B cell (primary cell): ENCODE measurements at regions not wholly inside any gene's neighbourhood (a gene's known extent, or its start where the extent isn't known, plus 50 kb on each side); places are given as distances from the start of the nearest gene placed in this dataset.

ENCODE experiments used
- ATAC-seq: fragments of 200-7000 bp; cut with Tn5 transposase; one replicate; pipeline ENCODE4 v1.10.0; 2021; ENCODE audit warnings: low read depth, mild to moderate bottlenecking, moderate number of reproducible peaks, moderate library complexity
- CTCF ChIA-PET: fragments of 350-600 bp; sonication (Branson Sonifier 250); formaldehyde crosslinking; loops from one replicate; lab custom pipeline; 2021; ENCODE audit warnings: antibody characterized with exemption, inconsistent platforms; lab: Charles Lee
- POLR2A ChIA-PET: fragments of 350-600 bp; sonication (Branson Sonifier 250); formaldehyde crosslinking; loops from one replicate; lab custom pipeline; 2021; ENCODE audit warnings: antibody characterized with exemption; lab: Charles Lee
- DNase-seq: peaks from one replicate; pipeline ENCODE4 v3.0.0; 2013
- H2AFZ ChIP-seq: 2 replicates; pipeline ENCODE4 v1.6.1; 2012; ENCODE audit warnings: mild to moderate bottlenecking, low read depth, low read length; ENCODE audit not compliant: insufficient read depth, poor library complexity, severe bottlenecking
- H3K27ac ChIP-seq, 2 donors: 1 replicate in 1 of 2; 2 replicates in 1 of 2; pipeline ENCODE4 v1.5.1; 2012 to 2013; ENCODE audit warnings: low read length in 2 of 2, mild to moderate bottlenecking in 2 of 2, moderate library complexity in 1 of 2
- H3K27me3 ChIP-seq, 4 experiments: fragments of 200-600 bp in 1 of 4; sonication (generic) in 1 of 4; replicated peaks in 1 of 4; 1 replicate in 2 of 4; 2 replicates in 2 of 4; pipeline versions ENCODE4 v1.6.1 to v1.7.0; 2013 to 2016; ENCODE audit warnings: low read length in 3 of 4, mild to moderate bottlenecking in 2 of 4, mixed read lengths in 1 of 4, moderate library complexity in 1 of 4; ENCODE audit not compliant: insufficient read depth in 4 of 4, control insufficient read depth in 3 of 4; ENCODE audit errors: control extremely low read depth in 1 of 4
- H3K36me3 ChIP-seq, 2 experiments: replicated peaks in 1 of 2; 1 replicate in 1 of 2; 2 replicates in 1 of 2; pipeline versions ENCODE4 v1.6.1 to v1.7.1; 2013; ENCODE audit warnings: low read length in 1 of 2; ENCODE audit not compliant: insufficient read depth in 2 of 2, control insufficient read depth in 1 of 2; ENCODE audit errors: control extremely low read depth in 1 of 2, extremely low read depth in 1 of 2
- H3K4me1 ChIP-seq, 2 donors: fragments of 200-600 bp in 1 of 2; sonication (generic) in 1 of 2; 1 replicate in 1 of 2; 2 replicates in 1 of 2; pipeline versions ENCODE4 v1.5.1 to v1.6.1; 2013 to 2017; ENCODE audit warnings: low read length in 2 of 2; ENCODE audit not compliant: control insufficient read depth in 2 of 2, insufficient read depth in 2 of 2
- H3K4me2 ChIP-seq: replicated peaks from 2 replicates; pipeline ENCODE3; 2012; ENCODE audit warnings: mild to moderate bottlenecking, low read depth, low read length; ENCODE audit not compliant: poor library complexity, severe bottlenecking
- H3K4me3 ChIP-seq, 5 experiments: fragments of 200-600 bp in 1 of 5; sonication (generic) in 1 of 5; 1 replicate in 3 of 5; 2 replicates in 2 of 5; pipeline versions ENCODE4 v1.5.1 to v1.7.0; 2011 to 2016; ENCODE audit warnings: low read length in 4 of 5, mild to moderate bottlenecking in 4 of 5, low read depth in 2 of 5, control low read depth in 1 of 5, moderate library complexity in 1 of 5; ENCODE audit not compliant: insufficient read depth in 1 of 5; ENCODE audit errors: control extremely low read depth in 1 of 5, extremely low read depth in 1 of 5
- H3K79me2 ChIP-seq: fragments of 200-600 bp; sonication (generic); one replicate; pipeline ENCODE4 v1.6.0; 2016; ENCODE audit warnings: low read length; ENCODE audit not compliant: control insufficient read depth, insufficient read depth
- H3K9ac ChIP-seq: fragments of 200-600 bp; sonication (generic); 2 replicates; pipeline ENCODE4 v1.6.1; 2017; ENCODE audit warnings: mild to moderate bottlenecking, low read length, moderate library complexity
- H3K9me3 ChIP-seq, 3 donors: one replicate each; pipeline versions ENCODE4 v1.6.1 to v1.7.1; 2013; ENCODE audit warnings: low read length in 2 of 3; ENCODE audit not compliant: control insufficient read depth in 2 of 3, insufficient read depth in 1 of 3; ENCODE audit errors: control extremely low read depth in 1 of 3
- H4K20me1 ChIP-seq: 2 replicates; pipeline ENCODE4 v1.6.0; 2012; ENCODE audit warnings: mild to moderate bottlenecking, low read length; ENCODE audit not compliant: insufficient read depth, control insufficient read depth, poor library complexity, severe bottlenecking
- H3K27ac Mint-ChIP-seq: one replicate; pipeline ENCODE4 v1.8.0; 2021; ENCODE audit warnings: mixed read lengths
- H3K27me3 Mint-ChIP-seq: one replicate; pipeline ENCODE4 v1.8.0; 2021; ENCODE audit warnings: mixed read lengths
- H3K4me1 Mint-ChIP-seq: one replicate; pipeline ENCODE4 v1.8.0; 2021; ENCODE audit warnings: mixed read lengths
- H3K4me3 Mint-ChIP-seq: one replicate; pipeline ENCODE4 v1.8.0; 2021; ENCODE audit warnings: mixed read lengths
- H3K9me3 Mint-ChIP-seq: one replicate; pipeline ENCODE4 v1.8.0; 2022; ENCODE audit warnings: mixed read lengths; ENCODE audit not compliant: insufficient read depth
- EZH2 ChIP-seq: IDR thresholded peaks from 2 replicates; pipeline ENCODE4 v1.6.1; 2012; ENCODE audit warnings: borderline replicate concordance, low read depth, mild to moderate bottlenecking, moderate library complexity, low read length; ENCODE audit not compliant: insufficient read depth, poor library complexity, severe bottlenecking
- whole genome bisulfite sequencing: methylation state at CpG from one replicate; pipeline ENCODE4 v1.1.5; 2013; ENCODE audit warnings: missing lambda C conversion rate; ENCODE audit not compliant: insufficient coverage; 5-methylcytosine and 5-hydroxymethylcytosine counted together
- intact Hi-C: fragments of 100-400 bp; cut with micrococcal nuclease; formaldehyde crosslinking; loops from one replicate; pipeline ENCODE4 v1.10.0; 2022
- TF ChIP-seq, protein P1 (sequence below): fragments of 200-600 bp; IDR thresholded peaks from one replicate; pipeline ENCODE4 v1.8.0; 2022; ENCODE audit warnings: antibody characterized with exemption, mild to moderate bottlenecking

- Histone ChIP-seq H2AFZ (no peak overlapping the region), H3K4me1 (peaks cover 26 to 41% of the 10 kb centered on the region in 2 donors), H3K4me2 (no peak overlapping the region), H3K9ac (no peak overlapping the region), H3K4me3 (no peak overlapping the region), H4K20me1 (peaks cover 30% of the 10 kb centered on the region), H3K9me3 (peaks cover 0 to 14% (median 0%) of the 10 kb centered on the region in 3 donors), H3K36me3 (no peaks in the 10 kb centered on the region), H3K79me2 (peaks cover 4% of the 10 kb centered on the region), H3K27me3 (peaks cover 0 to 22% (median 9%) of the 10 kb centered on the region in 4 experiments), H3K27ac (no peak overlapping the region)
- TF ChIP-seq, protein P1, sequence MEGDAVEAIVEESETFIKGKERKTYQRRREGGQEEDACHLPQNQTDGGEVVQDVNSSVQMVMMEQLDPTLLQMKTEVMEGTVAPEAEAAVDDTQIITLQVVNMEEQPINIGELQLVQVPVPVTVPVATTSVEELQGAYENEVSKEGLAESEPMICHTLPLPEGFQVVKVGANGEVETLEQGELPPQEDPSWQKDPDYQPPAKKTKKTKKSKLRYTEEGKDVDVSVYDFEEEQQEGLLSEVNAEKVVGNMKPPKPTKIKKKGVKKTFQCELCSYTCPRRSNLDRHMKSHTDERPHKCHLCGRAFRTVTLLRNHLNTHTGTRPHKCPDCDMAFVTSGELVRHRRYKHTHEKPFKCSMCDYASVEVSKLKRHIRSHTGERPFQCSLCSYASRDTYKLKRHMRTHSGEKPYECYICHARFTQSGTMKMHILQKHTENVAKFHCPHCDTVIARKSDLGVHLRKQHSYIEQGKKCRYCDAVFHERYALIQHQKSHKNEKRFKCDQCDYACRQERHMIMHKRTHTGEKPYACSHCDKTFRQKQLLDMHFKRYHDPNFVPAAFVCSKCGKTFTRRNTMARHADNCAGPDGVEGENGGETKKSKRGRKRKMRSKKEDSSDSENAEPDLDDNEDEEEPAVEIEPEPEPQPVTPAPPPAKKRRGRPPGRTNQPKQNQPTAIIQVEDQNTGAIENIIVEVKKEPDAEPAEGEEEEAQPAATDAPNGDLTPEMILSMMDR, result no peak
- TF ChIP-seq EZH2, result no peak
- no peak for ATAC-seq
- ChIA-PET POLR2A (no interaction called here), CTCF (interaction anchor here (1.3 kb wide), 1 partner anchor 187 kb away, joined by 5 read pairs; no protein-coding TSS in a partner anchor)
- H3K27ac Mint-ChIP-seq, result no peak overlapping the region
- no peaks in the 10 kb centered on the region for H3K9me3 Mint-ChIP-seq
- intact Hi-C loops, result loop anchor here (5.0 kb wide), 4 partner anchors 142 to 347 kb away; partner anchors contain the start of genes GNA13 and LRRC37A3
- DNase-seq, result no peak
- peaks cover 3% of the 10 kb centered on the region for H3K27me3 Mint-ChIP-seq
- H3K4me3 Mint-ChIP-seq, result no peak overlapping the region
- H3K4me1 Mint-ChIP-seq, result peaks cover 31% of the 10 kb centered on the region
- 97% methylated on average over 7 of the region's 10 CpGs for WGBS
These were observed 112.9 kb upstream of the SMURF2 start for GRCh38 chr17:64774888-64775540.
